Inflammatory macrophage (primary cell): ENCODE measurements at regions not wholly inside any gene's neighbourhood (a gene's known extent, or its start where the extent isn't known, plus 50 kb on each side); places are given as distances from the start of the nearest gene placed in this dataset.
"Not testable (repeated sequence)": the region's sequence is repeated elsewhere in the genome, so short reads cannot be mapped to it uniquely, and the experiment has no call there.

Experiments used
- DNase-seq, 2 donors: peaks; one replicate each; pipeline ENCODE4 v3.0.0-alpha.2; 2020 to 2022

DNA sequence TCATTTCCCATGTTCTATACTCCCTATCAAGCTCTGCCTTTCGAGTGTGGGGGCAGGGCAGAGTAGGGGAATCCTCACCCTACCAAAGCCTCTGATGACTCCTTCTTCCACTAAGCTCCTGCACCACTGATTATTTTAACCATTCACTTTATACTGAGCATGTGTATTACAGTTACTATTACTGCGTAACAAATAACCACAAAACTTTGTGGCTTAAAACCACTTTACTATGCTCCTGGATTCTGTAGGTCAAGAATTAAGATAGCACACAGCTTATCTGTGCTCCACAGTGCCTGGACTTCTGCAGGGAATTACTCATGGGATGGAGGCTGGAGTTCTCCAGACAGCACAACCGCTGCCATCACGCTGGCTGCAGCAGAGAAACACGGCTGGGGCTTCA, 117.4 kb upstream of the DNAJC10 start:
- no peak for DNase-seq

DNA sequence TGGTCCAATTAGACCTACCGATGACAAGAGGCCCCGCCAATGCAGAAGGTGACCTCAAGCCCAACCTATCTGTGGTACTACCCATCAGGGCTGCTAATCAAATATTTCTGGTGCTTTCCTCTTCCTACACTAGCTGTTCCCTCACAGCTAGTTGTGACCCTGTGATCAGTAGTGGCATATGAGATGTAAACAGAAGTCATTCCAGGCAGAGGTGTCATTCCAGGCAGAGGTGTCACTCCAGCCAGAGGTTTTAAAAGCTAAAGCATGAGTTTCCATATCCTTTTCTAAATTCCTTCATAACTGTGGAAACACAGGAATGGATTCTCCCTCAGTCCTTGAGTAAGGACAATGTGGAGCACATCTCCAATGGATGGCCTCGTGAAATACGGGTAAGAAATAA, 110.9 kb upstream of the DNAJC10 start:
- no peak for DNase-seq

DNA sequence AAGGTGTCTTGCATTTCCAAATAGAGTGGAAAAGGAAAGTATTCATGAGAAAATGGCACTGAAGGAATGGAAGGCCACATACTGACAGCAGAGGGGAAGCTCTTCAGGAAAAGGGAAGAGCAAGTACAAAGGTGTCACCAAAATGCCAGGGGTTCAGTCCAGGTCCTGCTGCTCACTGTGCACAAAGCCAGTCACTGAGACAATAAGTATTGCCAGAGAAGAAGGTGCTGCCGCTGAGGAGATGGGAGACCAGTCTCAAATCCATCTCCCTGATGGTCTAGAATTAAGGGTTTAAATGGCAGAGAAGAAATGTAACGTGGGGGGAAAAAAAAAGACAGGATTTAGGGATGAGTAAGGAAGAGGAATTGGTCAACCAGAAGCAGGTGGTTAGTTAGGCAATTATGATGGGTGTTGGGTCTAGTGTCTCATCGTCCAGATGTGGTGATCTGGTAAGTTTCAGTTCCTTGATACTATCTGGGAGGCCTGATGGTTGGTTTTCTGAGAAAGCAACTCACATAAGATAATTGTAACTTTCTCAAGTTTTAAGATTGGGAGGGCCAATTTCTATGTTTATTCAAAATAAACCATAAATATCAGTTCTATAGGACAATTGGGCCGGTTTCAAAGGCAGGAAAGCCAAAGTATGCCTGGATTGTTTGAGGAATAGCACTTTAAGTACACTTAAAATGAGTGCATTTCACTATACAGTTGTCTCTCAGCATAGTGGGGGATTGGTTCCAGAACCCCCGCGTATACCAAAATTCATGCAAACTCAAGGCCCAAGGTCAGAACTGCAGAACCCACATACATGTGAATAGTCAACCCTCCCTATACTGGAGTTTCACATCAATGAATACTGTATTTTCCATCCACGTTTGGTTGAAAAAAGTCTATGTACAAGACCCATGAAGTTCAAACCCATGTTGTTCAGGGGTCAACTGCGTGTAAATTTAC, 109.1 kb upstream of the DNAJC10 start:
- DNase-seq = peak in 1 of 2 donors; percentile 35

DNA sequence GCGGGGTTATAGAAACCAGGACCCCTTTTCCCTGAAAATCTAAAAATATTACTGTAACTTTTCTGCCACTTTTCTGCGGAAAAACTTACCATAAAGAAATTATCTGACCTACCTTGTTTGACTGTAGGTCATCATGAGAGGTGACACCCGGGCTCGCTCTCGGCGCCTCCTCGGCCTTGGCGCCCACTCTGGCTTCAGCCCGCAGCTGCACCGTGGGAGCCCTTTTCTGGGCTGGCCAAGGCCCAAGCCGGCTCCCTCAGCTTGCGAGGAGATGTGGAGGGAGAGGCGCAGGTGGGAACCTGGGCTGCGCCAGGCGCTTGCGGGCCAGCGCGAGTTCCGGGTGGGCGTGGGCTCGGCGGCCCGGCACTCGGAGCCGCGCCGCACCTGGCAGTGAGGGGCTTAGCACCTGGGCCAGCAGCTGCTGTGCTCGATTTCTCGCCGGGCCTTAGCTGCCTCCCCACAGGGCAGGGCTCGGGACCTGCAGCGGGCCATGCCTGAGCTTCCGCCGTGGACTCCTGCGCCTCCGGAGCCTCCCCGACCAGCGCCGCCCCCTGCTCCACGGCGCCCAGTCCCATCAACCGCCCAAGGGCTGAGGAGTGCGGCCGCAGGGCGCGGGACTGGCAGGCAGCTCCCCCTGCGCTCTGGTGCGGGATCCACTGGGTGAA, 107.7 kb upstream of the DNAJC10 start:
- no peak for DNase-seq

DNA sequence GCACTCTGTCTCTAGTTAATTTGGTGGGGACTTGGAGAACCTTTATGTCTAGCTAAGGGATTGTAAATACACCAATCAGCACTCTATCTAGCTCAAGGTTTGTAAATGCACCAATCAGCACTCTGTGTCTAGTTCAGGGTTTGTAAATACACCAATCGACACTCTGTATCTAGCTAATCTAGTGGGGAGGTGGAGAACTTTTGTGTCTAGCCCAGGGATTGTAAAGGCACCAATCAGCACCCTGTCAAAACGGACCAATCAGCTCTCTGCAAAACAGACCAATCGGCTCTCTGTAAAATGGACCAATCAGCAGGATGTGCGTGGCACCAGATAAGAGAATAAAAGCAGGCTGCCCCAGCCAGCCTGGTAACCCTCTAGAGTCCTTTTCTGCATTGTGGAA, 107.1 kb upstream of the DNAJC10 start:
- not testable (repeated sequence) for DNase-seq

DNA sequence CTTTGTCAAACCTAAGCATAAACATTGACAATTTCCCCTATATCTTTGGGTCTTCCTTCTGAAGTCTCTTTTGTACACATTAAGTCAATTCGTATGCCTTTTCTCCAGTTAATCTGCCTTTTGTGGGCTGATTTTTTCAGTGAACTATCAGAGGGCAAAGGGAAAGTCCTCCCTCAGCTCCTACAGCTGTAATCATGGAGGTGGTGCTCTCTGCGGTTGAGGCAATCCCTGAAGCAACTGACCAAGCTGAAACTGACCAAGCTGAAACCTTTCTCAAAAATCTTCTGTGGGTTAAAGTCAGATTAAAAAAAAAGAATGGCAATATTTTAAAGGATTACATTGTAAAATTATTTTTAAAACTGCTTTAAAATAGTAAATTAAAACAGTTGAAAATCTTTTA, 105.8 kb upstream of the DNAJC10 start:
- no peak for DNase-seq

DNA sequence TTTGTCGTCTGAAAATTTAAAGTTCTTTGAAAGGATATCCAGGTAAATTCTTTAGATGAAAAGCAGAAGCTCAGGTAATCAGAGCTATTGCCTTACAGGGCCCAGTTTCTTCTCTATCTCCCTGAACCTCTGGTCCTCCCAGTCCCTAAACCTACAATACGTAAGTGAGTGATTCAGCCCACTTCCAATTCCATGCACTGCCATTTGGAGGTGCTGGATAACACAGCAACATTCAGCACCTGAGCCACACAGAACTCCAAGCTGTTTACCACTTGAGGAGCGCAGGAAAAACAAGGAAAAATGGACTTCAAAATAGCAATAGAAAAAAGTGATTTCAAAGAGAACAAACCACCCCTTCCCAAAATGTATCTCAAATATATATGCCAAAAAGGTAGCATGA, 105.0 kb upstream of the DNAJC10 start:
- DNase-seq = no peak

DNA sequence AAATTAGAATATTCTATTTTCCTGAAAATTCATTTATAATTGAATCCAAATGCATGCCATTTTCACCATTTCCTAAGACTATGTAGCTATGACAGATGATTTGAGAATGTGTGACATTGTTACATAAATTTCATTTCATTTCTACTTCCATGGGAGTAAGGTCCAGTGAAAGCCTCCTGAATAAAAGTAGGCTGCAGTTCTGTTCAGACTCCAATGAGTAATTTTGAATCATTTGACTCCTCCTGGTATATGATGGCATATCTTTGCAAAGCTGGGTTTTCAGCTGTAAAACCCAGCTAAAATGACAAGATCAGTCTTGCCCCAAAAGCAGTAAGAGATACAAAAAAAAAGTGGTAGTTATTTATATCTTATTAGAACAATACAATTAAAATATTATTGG, 101.0 kb upstream of the DNAJC10 start:
- DNase-seq = no peak

DNA sequence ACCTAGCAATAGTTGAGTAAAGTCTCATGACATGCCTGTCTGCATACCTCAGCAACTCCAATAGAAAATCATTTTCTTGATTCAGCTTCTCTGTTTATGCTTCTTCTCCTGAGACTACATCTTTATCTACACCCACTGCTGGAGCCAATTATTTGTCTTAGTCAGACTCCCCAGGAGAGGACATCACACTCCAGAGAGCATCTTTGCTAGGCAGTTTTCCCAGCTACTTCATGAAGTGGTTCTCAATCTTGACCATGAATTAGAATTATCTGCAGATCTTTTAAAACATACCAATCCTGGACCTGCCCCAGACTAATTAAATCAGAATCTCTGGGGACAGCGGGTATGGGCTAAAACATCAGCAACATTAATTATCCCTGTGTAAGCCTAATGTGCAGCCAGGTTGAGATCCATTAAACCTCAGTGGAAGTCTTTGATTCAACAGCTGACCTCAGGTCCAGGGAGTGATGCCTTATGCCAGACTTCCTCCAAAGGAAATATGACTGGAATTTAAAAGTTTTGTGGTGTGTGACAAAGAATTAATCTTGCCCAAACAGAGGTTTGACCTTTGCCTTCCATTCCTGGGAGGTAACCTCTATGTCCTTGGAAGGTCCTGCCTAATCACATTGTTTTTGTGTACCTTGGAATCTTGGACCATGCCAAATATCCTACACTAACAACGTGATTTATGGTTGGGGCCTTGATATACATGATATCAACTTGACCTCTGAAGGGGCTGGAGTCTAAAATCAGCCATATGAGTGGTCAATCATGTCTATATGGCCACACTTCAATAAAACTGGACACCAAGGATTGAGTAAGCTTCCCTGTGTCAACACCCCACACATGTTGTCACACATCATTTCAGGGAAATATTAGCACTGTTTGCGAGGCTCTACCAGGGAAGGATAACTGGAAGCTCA, 99.3 kb upstream of the DNAJC10 start:
- no peak for DNase-seq

DNA sequence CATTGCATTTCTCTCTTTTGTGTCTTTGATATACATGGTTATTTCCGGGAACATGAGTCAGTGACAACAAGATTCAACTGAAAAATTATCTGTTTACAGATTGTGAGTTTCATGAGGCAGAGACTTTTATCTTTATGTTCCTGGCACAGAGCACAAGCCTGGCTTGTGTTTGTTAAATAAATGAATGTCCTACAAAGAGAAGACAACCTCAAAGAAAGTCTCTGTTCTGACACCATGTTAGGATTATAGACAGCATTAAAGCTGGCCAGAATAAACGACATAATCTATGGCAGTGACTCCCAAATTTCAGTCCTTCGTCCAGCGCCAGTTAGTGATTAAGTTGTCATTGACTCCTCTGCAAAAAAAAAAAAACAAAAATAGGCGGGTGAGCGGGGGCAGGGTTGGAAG, 97.4 kb upstream of the DNAJC10 start:
- no peak for DNase-seq

DNA sequence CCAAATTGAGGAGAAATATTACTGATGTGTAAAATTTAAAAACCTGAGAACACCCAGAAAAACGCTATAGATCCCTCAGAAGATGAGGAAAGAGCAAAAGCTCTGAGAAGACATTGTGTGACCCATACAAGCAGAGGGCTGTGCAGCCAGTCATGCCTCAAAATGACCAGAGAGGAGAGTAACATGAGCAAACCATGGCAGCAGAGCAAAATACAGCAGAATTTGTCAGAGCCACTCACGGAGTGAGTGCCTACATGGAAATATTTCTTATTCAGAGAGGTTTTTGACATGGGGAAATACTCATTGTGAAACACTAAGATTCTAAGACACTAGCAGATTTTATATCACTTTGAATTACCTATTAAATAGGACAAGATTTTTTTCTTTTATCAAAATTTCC, 96.8 kb upstream of the DNAJC10 start:
- no peak for DNase-seq

DNA sequence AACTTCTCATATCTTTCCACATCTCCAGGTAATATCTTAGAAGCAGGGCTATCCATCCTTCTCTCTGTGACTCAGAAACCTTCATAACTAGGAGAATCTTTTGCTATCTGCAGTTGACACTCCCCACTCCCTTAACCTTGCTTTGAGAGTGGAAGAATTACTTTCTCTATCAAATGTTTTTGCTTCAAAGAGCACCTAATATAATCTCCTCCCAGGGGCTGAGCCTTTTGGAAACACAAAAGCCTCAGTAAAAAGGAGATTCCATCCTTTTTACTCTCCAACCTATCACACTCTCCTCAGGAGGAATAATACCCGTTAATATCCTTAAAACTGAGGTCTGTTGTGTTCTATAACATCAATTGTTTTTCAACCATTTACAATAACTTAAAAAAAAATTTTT, 94.9 kb upstream of the DNAJC10 start:
- no peak for DNase-seq

DNA sequence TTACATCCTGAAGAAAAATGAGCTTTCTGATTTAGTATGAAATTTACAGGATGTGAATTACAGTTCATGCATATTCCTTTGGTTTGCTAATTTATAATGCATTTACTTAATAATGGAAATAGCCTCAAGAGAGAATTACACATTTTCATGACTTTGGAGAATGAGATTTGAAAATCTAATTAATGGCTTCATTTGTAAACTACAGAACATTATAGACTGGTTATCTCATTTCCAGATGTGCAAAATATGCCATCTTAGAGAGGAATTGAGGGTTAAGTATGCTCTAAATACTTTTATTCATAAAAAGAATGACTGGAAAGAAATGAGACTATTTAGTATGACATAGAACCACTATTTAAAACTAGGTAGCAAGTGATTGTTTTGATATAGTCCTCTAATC, 94.2 kb upstream of the DNAJC10 start:
- no peak for DNase-seq

DNA sequence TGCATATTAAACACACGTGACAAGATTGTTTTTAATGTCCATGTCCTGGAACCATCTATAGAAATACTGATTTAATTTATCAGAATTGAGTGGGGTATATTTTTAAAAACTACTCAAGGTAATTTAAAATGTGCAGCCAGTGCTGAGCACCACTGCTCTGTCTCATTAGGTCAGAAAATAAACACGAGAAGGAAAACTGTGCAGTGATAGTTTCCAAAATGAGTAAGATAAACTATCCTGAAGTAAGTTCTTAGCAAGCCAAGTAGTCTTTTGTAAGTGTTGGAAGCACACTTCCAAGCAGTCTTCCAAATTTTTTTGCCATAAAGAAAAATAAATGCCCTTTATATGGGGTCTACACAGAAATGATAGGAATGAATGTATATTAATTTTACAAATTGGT, 93.8 kb upstream of the DNAJC10 start:
- DNase-seq = no peak

DNA sequence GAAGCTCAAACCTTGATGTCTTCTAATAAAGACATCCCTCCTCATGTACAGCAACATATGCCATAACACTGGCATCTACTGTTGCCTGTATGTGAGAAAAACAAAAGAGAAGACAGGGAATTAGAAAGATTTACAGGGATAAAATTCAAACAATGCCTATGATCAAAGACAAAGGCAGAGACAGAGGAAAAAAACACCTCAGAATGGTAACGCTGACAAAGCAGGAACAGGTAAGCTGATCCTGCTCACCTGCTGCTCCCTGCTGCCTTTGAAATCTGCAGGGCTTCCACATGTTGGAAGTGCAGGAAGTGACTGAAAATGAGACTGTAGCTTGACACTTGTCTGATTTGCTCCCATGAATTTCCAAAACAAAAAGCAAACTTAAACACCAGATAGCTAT, 90.2 kb upstream of the DNAJC10 start:
- DNase-seq = no peak

DNA sequence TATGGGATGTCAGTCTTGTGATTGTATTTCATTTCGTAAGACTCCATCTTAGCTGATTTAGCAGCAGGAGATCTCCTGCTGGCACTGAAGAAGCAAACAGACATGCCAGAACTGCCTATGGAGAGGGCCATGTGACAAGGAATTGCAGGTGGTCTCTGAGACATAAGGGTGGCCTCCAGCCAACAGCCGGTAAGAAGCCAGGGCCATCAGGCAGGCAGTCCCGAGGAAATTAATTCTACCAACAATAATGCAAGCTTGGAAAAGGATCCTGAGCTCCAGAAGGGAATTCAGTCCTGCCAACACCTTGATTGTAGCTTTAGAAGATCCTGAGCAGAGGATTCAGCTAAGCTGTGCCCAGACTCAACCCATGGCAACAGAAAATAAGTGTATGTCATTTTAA, 87.1 kb upstream of the DNAJC10 start:
- no peak for DNase-seq

DNA sequence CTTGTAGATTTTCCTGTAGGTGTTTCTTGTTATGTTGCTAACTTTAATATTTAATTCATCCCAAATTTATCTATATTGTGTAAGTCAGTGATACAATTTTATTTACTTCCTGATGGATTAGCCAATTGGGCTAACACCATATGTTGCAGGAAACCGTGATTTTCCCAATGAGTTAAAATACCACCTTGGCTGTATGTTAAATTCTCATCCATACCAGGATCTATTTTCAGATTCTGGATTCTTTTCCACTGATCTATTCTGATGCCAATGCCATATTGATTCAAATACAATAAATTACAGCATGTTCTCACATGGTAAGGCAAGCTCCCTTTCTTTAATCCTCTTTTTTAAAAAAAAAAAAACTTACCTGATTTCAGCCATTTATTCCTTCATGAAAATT, 85.8 kb upstream of the DNAJC10 start:
- no peak for DNase-seq

DNA sequence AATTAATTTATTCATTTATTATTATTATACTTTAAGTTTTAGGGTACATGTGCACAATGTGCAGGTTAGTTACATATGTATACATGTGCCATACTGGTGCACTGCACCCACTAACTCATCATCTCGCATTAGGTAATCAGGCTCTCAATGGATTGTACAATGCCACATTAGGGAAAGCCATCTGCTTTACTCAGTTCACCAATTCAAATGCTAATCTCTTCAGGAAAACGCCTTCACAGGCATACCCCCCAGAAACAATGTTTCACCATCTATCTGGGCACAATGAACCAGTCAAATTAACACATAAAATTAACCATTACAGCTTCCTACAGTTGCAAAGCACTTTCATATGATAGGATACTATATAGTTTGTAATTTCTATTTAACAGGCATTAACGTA, 84.8 kb upstream of the DNAJC10 start:
- no peak for DNase-seq

DNA sequence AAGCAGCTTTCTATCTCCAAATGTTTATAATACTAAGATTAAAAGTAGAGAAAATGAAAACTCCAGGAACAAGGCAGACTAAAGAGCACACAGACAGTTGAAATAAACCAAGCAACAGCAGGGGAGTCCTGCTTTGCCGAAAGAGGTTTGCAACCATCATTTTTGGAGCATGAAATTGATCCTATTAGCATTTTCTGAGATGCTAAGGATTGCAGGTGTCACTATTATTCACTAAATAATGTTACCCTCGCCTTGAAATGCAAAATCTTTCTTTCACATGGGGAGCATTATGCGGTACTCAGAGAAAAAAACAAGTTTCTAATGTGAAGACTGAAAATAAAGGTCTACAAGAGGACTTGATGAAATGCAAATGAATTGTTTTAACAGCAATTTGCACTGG, 81.7 kb upstream of the DNAJC10 start:
- DNase-seq = no peak

DNA sequence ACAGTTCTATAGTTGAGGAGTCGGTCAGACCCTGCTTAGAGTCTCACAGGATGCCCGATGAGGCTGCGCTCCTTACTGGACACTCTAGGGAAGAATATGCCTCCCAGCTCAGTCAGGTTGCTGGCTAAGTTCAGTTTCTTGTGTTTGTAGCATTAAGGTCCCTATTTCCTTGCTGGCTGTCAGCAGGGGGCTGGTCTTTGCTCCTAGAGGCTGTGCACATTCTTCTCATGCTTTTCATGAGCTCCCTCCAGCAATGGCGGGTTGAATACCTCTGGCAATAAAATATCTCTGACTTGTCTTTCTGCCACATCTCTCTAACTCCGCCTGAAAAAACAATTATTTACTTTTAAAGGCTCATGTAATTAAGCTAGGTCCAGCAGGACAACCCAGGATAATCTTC, 79.4 kb upstream of the DNAJC10 start:
- no peak for DNase-seq

DNA sequence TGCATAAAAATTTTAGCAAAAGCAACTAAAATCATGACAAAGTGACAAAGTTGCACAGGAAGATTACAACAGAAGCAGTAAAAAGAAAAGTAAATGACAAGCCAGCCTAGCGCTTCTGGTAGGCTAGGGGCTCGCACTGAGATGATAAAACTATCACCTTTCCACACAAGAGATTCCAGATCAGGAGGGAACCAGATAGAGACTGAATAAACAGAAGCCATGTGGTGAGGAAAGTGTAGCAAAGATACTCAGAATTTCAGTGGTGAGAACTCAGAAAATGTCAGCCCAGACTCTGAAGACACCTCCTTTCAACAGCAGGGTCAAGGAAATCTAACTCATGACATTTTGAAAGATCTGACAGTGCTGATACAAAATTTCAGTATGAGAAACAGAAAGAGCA, 77.4 kb upstream of the DNAJC10 start:
- no peak for DNase-seq

DNA sequence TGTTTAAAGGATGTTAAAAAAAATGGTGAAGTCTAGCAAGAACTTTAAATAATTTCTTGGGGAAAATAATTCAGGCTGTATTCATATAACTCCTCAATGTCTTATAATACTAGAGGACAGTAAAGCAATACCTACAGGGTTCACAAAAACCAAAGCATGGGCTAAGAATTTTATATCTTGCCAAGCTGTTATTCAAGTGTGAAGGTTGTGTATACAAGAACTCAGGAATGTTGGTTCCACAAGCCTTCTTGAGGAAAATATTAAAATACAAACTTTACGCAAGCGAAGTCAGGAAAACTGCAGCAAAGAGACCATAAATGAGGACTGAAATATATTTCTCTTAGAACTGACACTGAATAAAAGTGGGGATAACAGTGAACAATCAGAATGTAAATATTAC, 76.1 kb upstream of the DNAJC10 start:
- DNase-seq = no peak

DNA sequence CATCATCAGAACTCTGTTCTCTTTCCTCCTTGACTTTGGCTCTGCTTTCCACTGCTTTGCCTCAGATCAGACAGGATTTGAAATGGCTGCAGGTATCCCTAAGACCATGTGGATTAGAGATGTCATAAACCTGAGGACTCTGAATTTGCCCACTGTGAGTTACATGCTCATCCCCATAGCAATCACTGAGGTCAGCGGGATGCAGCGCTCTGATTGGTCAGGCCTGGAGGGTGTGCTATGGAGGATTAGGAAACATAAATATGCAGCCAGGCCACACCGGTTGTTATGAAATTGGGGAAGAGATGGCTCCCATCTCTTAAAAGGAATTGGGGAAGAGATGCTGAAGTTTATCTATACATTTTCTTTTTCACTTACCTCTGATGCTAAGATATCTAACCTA, 73.7 kb upstream of the DNAJC10 start:
- DNase-seq = peak; percentile 25 to 51
